ENCODE measurements at regions not wholly inside any gene's neighbourhood (a gene's known extent, or its start where the extent isn't known, plus 50 kb on each side); places are given as distances from the start of the nearest gene placed in this dataset.

DNA sequence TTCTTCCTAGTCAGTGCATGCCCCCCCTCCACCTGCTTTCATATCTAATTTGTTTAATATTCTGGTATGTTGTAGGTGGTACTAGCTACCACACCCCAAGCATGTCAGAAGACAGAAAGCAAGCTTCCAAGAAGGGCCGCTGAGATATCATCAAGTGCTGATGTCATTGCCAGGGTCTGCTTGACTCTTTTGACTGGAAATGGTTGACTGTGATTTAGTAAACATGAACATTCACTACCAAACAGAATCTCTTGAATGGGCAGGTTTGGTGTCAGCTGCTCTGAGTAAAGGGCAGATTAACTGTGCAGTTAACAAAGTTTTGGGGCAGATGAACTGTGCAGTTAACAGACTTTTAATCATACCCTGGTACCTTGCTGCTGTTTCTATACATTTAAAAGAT, 244.2 kb upstream of the SATB1 start:
- Histone ChIP-seq H4K5ac (ENCODE audit: insufficient read length, low read depth, low read length) (no peak overlapping the region), H3K18ac (ENCODE audit: insufficient read length, low read depth, low read length) (no peak overlapping the region), H3K23me2 (ENCODE audit: insufficient read length, low read depth, low read length, poor library complexity, severe bottlenecking) (no peaks in the 10 kb centered on the region), H2BK20ac (ENCODE audit: low read depth, low read length, poor library complexity, severe bottlenecking) (no peak overlapping the region), H3K27me3 (ENCODE audit: insufficient read depth, low read length) (no peaks in the 10 kb centered on the region), H4K91ac (ENCODE audit: insufficient read length, low read depth, low read length) (no peak overlapping the region), H3K4me1 (ENCODE audit: insufficient read depth, low read length) (peaks cover 6% of the 10 kb centered on the region; the same call in 1 of the 2 replicates), H3K27ac (ENCODE audit: insufficient read length, low read depth, low read length) (no peak overlapping the region), H3K9me3 (ENCODE audit: control insufficient read depth, low read depth, low read length) (no peaks in the 10 kb centered on the region), H3K56ac (ENCODE audit: insufficient read length, low read depth, low read length) (no peak overlapping the region), H4K8ac (replicated peaks; ENCODE audit: insufficient read length, low read depth, low read length) (no peak overlapping the region), H3K79me1 (ENCODE audit: insufficient read depth, low read depth, low read length, poor library complexity, severe bottlenecking) (no peaks in the 10 kb centered on the region), H2AFZ (ENCODE audit: low read length) (no peak overlapping the region), H3T11ph (ENCODE audit: low read length) (no peak overlapping the region), H3K4ac (ENCODE audit: low read depth, low read length) (no peak overlapping the region), H2BK12ac (ENCODE audit: insufficient read length, low read depth, low read length) (no peak overlapping the region), H2BK120ac (ENCODE audit: low read depth, low read length, poor library complexity, severe bottlenecking) (no peak overlapping the region), H3K9ac (ENCODE audit: extremely low read depth, insufficient read length, low read length) (no peak overlapping the region), H2BK15ac (ENCODE audit: low read depth, low read length) (no peak overlapping the region), H2AK5ac (ENCODE audit: insufficient read length, low read length) (no peak overlapping the region), H3K23ac (ENCODE audit: insufficient read length, low read depth, low read length) (no peak overlapping the region), H2BK5ac (ENCODE audit: insufficient read length, low read length) (no peak overlapping the region), H4K20me1 (ENCODE audit: control insufficient read depth, insufficient read depth, insufficient read length) (no peaks in the 10 kb centered on the region), H3K4me2 (ENCODE audit: insufficient read depth, insufficient read length, low read length) (no peak overlapping the region), H3K14ac (ENCODE audit: insufficient read depth, low read length) (no peak overlapping the region), H3K79me2 (ENCODE audit: insufficient read depth, low read length) (no peaks in the 10 kb centered on the region)
- DNase-seq = no peak
- TF ChIP-seq, protein P1, sequence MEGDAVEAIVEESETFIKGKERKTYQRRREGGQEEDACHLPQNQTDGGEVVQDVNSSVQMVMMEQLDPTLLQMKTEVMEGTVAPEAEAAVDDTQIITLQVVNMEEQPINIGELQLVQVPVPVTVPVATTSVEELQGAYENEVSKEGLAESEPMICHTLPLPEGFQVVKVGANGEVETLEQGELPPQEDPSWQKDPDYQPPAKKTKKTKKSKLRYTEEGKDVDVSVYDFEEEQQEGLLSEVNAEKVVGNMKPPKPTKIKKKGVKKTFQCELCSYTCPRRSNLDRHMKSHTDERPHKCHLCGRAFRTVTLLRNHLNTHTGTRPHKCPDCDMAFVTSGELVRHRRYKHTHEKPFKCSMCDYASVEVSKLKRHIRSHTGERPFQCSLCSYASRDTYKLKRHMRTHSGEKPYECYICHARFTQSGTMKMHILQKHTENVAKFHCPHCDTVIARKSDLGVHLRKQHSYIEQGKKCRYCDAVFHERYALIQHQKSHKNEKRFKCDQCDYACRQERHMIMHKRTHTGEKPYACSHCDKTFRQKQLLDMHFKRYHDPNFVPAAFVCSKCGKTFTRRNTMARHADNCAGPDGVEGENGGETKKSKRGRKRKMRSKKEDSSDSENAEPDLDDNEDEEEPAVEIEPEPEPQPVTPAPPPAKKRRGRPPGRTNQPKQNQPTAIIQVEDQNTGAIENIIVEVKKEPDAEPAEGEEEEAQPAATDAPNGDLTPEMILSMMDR (conservative IDR thresholded peaks at IDR 0.05) = no peak
- Mint-ChIP-seq H3K27me3 (ENCODE audit: low read depth) (no peaks in the 10 kb centered on the region; the same call in 1 of the 2 replicates), H3K36me3 (ENCODE audit: insufficient read depth in 1 of 3, low read depth in 3 of 3) (no peaks in the 10 kb centered on the region), H3K27ac (no peak overlapping the region), H3K4me1 (peaks cover 4 to 7% of the 10 kb centered on the region in 2 experiments), H3K9me3 (no peaks in the 10 kb centered on the region), H3K4me3 (no peak overlapping the region)
- WGBS (ENCODE audit: extremely low coverage, insufficient read length, low lambda C conversion rate) = no CpG with 5 or more reads among the region's 1 CpG
